NOMO-1 treated with dmso at 0.1 percent for 144 hours (cell line): ENCODE measurements at regions not wholly inside any gene's neighbourhood (a gene's known extent, or its start where the extent isn't known, plus 50 kb on each side); places are given as distances from the start of the nearest gene placed in this dataset.
"Not testable (repeated sequence)": the region's sequence is repeated elsewhere in the genome, so short reads cannot be mapped to it uniquely, and the experiment has no call there.

ENCODE experiments used
- DNase-seq: peaks from one replicate; lab custom pipeline; 2025; ENCODE audit not compliant: unreplicated experiment; lab: John Stamatoyannopoulos, UW

DNA sequence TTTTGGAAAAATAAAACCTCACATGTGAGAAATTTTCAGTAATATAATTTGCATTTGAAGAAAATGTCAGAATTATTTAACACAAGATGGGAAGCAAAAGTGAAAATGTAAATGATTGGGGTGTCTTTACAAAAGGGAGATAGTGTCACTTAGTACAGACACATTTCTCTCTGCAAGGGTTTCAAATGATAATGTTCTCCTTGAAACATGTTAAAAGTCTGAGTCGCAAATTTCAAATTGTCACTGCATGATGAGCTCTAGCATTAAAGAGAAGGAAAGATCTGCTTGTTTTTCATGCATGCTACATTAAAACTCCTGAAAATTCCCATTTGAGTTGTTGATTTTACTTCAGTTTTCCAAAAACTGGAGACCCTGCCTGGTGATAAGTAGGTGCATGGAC, 122.0 kb upstream of the LDB2 start:
- no peak for DNase-seq

- DNase-seq = not testable (repeated sequence)
Observed at GRCh38 chr4:17018621-17019020, 120.2 kb upstream of the LDB2 start.

DNA sequence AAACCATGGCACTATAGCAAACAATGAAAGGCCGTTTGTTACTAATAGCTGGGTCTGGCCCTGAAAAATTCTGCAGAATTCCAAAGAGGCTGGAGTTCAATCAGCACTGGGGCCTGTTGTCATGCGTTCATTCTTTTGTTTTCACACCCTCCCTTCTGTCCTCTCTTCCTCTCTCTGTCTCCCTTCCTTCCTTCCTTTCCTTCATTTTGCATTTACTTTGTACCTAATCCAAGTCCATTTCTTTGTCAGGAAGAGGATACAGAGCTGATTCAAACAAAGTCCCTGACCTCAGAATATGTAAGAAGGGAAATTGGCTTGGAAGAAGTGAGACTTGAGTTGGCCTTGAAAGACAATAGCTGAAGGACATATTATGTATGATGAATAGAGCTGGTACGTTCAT, 119.6 kb upstream of the LDB2 start:
- no peak for DNase-seq

DNA sequence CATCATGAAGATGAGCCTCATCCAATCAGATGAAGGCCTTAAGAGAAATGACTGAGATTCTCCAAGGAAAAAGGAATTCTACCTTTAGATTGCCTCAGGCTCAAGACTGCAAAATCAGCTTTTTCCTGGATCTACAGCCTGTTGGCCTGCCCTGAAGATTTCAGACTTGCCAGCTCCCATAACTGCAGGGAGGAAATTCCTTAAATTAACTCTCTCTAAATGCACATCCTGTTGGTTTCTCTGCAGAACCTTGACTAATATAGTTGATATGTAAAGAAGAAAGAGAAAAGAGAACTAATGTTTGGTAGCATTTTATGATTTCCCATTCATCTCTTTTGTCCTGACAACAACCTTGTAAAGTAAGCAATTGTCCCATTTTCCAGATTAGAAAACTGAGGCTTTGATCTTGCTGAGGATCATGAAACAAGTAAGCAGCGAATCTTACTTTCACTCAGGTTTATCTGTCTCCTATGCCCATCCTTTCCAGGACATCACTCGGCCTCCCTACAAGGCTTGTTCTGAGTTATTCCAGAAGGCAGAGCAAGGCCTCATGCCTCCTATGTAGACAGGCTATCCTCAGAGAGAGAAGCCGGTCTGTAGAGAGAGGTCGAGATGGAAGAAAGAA, 115.0 kb upstream of the LDB2 start:
- DNase-seq = no peak

- no peak for DNase-seq
Observed at GRCh38 chr4:17012451-17012850, 114.0 kb upstream of the LDB2 start.

DNA sequence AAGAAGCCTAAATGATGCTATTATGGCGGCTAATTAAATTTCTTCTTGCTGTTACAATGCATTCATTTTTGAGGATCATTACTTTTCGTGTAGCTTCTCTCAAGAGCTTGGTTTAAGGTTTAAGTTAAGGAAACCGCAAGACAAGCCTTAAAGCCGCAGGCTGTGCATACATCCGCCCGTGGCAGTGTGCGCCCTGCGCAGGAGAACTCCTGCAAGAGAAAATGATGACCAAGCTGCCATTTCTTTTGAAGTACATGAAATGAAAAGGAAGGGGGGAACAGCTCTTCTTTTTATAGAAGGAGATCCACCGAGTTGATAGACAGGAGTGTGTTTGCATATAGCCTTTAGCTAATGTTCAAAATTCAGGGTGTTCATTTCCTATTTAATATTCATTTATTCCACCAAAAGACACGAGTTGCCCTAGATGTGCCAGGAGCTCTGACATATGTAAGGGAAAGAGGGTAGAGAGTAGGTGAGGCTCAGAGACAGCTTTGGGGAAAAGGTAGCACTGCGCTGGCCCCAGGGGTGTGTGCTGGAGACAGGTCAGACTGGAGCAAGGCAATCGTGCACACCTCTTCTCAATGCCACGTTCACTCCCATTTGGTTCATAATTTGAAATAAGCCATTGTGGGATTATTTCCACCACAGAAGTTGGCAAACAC, 112.1 kb upstream of the LDB2 start:
- DNase-seq = no peak

GRCh38 chr4:17009871-17010367, 111.5 kb upstream of the LDB2 start:
- DNase-seq = no peak

GRCh38 chr4:17008834-17009345, 110.4 kb upstream of the LDB2 start:
- DNase-seq = no peak

GRCh38 chr4:17003606-17004392, 105.4 kb upstream of the LDB2 start:
- DNase-seq = not testable (repeated sequence)

DNA sequence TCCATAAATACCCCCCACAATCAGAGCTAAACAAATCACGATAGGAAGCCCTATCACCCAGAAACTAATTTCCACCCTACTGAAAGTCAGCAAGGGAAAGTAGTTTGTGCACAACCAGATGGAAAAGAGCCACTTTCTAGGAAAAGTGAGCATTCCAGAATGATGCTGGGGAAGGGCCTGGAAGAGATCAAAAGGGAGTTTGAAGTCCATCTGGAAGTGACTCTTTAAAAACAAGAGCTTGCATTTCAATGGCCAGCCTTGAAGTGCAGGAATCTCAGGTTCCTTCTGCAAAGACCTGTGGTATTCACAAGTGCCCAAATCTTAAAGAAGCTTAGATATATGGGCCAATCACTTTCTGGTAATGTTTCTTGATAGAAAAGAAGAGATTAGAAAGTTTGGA, 97.0 kb upstream of the LDB2 start:
- DNase-seq = no peak

DNA sequence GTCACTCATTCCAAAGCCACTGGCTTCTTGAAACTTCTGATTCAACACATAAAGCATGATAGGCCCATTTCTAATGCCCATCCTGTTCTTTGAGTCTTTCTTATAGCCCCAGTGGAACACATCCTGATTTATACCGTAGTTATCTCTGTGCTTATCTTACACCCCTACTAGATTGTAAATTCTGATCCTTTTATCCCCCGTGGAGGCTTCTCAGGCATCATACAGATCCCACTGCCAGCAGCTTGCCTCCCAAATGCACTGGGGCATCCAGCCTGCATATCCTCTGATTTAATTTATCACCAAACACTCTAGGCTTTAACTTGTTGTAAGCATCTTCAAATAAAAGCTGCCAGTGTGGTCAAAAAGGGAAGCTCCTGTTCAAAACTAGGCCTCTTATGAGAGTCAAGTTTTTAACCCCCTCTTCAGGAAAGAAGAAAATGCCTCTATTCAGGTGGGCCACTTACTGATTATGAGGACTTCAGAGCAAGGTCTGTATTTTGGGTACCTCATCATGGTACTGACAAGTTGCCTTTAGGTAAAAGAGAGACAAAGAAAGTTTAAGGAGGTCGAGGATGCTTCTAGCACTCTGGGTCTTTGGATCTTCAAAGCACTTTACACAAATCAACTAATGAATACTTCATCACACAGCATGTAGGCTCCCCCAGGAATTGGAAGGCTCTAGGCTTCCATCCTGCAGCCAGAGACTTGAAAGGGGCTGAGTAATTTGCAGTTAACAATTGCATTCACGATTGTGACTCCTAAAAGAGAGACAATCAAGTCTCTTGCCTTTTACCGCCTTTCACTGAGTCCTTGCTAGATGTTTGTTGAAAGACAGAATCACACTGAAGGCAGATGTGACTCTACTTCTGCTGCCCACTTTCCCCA, 95.8 kb upstream of the LDB2 start:
- DNase-seq = no peak

DNA sequence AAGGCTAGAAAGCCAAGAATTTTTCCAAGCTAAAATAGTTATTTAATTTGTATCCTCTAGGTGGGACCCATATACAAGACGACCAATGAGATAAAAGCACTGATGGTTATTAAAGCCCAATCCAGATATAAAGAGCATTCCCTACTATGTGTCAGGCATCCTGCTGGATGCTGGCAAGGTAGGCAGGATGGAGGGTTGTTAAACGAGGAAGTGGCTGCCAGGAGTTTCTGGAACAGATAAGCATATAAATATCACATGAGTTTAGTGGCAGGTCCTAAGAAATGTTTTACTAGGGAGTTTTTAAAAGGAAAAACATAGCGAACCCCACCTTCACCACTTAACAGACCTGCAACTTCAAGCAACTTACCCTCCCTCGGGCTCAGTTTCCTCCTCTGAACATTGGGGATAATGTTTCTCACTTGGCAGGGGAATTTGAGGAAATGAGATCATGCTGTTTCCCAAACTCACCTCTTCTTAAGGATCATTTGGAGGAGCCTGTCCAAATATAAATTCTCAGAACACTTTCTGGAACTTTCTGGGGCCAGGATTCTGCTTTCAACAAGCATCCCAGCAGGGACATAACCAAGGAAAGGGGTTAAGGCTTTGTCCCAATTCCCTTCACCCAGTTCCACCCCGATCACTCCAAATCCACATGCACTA, 94.3 kb upstream of the LDB2 start:
- DNase-seq = no peak

DNA sequence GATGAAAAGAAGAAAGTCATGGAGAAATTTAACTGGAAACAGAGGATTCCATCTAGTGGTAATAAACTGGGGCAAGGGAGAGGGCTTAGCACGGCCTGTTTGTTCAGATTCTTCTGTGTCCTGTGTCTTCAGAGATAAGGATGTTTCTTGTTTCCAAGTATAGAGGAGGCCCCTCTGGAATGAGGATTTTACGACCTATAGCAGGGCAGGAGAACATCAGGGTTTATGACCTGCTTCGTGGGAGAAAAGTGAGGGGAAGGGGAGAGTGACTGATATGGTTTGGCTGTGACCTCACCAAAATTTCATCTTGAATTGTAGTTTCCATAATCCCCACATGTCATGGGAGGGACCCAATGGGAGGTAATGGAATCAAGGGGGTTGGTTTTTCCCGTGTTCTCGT, 93.0 kb upstream of the LDB2 start:
- DNase-seq = no peak

- DNase-seq = no peak
Observed at GRCh38 chr4:16989371-16989770, 90.9 kb upstream of the LDB2 start.

DNA sequence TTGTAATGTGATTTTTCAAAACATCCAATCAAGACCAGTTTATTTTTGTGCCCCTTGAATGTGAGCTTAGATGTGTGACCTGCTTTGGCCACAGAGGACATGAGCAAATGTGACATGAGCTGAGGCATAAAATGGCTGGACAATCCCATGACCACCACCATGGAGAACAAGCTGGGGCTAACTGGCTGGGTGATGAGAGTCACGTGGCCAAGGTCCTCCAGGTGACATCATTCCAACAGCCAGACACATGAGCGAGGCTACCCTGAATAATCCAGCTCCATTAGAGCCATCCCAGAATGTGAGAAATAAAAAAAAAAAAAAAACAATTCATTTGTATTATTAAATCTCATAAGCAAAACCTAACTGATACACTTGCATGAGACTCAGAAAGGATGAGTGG, 90.4 kb upstream of the LDB2 start:
- no peak for DNase-seq

- no peak for DNase-seq
Observed at GRCh38 chr4:16977081-16977480, 78.6 kb upstream of the LDB2 start.

DNA sequence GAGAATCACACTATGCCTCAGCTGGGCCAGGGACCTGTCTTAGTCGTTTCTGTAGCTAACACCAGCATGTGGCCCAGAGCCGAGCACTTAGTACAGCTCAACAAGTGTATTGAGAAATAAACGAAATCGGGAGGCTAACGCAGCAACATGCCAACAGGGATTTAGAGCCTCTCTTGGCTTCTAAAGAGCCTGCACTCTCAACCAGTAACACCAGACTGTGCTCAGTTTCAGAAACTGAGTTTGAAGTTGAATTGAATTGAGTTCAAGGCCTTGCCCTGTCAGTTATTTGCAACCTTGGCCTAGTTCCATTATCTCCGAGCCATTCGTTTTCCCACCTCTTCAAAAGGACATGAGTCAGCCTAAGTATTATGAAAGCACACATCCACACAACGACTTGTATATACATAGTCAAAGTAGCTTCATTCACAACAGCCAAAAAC, 71.3 kb upstream of the LDB2 start:
- no peak for DNase-seq

- DNase-seq = no peak
Observed at GRCh38 chr4:16967722-16968121, 69.3 kb upstream of the LDB2 start.

DNA sequence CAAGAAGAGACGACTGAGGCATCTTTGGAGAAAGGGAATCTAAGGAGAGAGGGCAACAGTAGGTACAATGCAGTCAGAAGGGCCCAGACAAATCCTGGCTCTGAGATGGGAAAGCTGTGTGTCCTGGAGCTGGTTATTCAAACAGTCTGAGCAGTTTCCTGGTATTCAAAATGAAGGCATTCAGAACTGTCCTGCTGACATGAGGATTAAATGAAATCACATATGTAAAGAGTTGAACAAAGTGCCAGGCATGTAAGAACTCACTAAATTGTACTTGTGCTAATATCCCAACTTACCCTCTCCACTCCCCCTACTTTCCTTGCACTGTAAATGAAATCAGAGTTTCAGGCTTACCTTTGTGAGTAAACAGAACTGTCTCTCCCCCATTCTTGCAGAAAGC, 60.9 kb upstream of the LDB2 start:
- no peak for DNase-seq

- DNase-seq = no peak
Observed at GRCh38 chr4:16952896-16953630, 54.6 kb upstream of the LDB2 start.
